ENCODE measurements at regions not wholly inside any gene's neighbourhood (a gene's known extent, or its start where the extent isn't known, plus 50 kb on each side); places are given as distances from the start of the nearest gene placed in this dataset.

DNA sequence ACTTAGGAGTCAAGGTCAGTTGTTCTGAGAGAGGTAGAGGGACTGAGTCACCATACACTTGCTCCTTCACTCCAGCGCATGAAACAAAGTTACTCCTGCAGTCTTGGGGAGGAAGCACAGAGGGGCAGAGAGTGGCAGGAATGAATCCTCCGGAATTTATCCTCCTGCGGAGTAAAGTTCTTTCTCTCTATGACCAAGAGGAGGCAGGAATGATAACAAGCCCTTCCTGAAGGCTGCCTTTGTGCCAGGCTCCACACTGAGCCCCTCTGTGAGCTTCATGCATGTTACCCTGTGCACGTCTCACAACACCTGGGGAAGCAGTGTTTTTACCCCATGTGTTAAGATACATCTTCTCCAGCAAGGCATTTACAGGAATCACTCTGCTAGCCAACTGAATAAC lies 458.4 kb downstream of the KLF12 start:
- Histone ChIP-seq H3K4me3 (ENCODE audit: insufficient read depth, low read depth, low read length) (no peak overlapping the region), H3K4me2 (ENCODE audit: low read length) (no peak overlapping the region), H3K79me2 (ENCODE audit: insufficient read depth, low read length) (no peaks in the 10 kb centered on the region), H3K36me3 (ENCODE audit: insufficient read depth, low read length) (no peaks in the 10 kb centered on the region), H3K27ac (ENCODE audit: low read depth, low read length) (no peak overlapping the region), H4K20me1 (ENCODE audit: insufficient read depth, low read length) (no peaks in the 10 kb centered on the region), H3K9ac (ENCODE audit: low read length) (no peak overlapping the region), H3K9me3 (ENCODE audit: insufficient read depth, low read depth, low read length) (no peaks in the 10 kb centered on the region), H3K27me3 (ENCODE audit: insufficient read depth, low read length) (no peaks in the 10 kb centered on the region), H3K4me1 (ENCODE audit: insufficient read depth, low read length) (peaks cover 16% of the 10 kb centered on the region), H2AFZ (ENCODE audit: low read depth, low read length) (no peak overlapping the region)
- H3K27me3 Mint-ChIP-seq (ENCODE audit: low read depth, unreplicated experiment): no peaks in the 10 kb centered on the region
- H3K4me3 Mint-ChIP-seq (ENCODE audit: unreplicated experiment): no peak overlapping the region
- DNase-seq (ENCODE audit: low read depth) (no peak), FAIRE-seq (no peak)
- no peaks in the 10 kb centered on the region for H3K9me3 Mint-ChIP-seq (ENCODE audit: unreplicated experiment)
- H3K27ac Mint-ChIP-seq (ENCODE audit: unreplicated experiment): no peak overlapping the region
- TF ChIP-seq EZH2 (IDR thresholded peaks at IDR 0.05; ENCODE audit: insufficient read depth, low read length) (no peak), CTCF (IDR thresholded peaks at IDR 0.05; ENCODE audit: insufficient read depth, low read depth, low read length) (no peak)
- no peaks in the 10 kb centered on the region for H3K36me3 Mint-ChIP-seq (ENCODE audit: low read depth, unreplicated experiment)
- H3K4me1 Mint-ChIP-seq (ENCODE audit: low read depth, unreplicated experiment): peaks cover 16% of the 10 kb centered on the region

- H3K9me3 ChIP-seq (ENCODE audit: insufficient read depth, low read depth, low read length): no peaks in the 10 kb centered on the region
- no peaks in the 10 kb centered on the region for H3K27me3 Mint-ChIP-seq (ENCODE audit: low read depth, unreplicated experiment)
- no peak for FAIRE-seq
- no peaks in the 10 kb centered on the region for H3K36me3 Mint-ChIP-seq (ENCODE audit: low read depth, unreplicated experiment)
- no peaks in the 10 kb centered on the region for H3K36me3 ChIP-seq (ENCODE audit: insufficient read depth, low read length)
- no peak overlapping the region for H3K27ac ChIP-seq (ENCODE audit: low read depth, low read length)
- H2AFZ ChIP-seq (ENCODE audit: low read depth, low read length): no peak overlapping the region
- no peaks in the 10 kb centered on the region for H4K20me1 ChIP-seq (ENCODE audit: insufficient read depth, low read length)
- H3K4me1 Mint-ChIP-seq (ENCODE audit: low read depth, unreplicated experiment): peaks cover 16% of the 10 kb centered on the region
- no peaks in the 10 kb centered on the region for H3K27me3 ChIP-seq (ENCODE audit: insufficient read depth, low read length)
- no peak for DNase-seq (ENCODE audit: low read depth)
- H3K4me2 ChIP-seq (ENCODE audit: low read length): no peak overlapping the region
- H3K79me2 ChIP-seq (ENCODE audit: insufficient read depth, low read length): no peaks in the 10 kb centered on the region
- H3K27ac Mint-ChIP-seq (ENCODE audit: unreplicated experiment): no peak overlapping the region
- H3K9me3 Mint-ChIP-seq (ENCODE audit: unreplicated experiment): no peaks in the 10 kb centered on the region
- no peak overlapping the region for H3K4me3 Mint-ChIP-seq (ENCODE audit: unreplicated experiment)
- TF ChIP-seq EZH2 (IDR thresholded peaks at IDR 0.05; ENCODE audit: insufficient read depth, low read length) (no peak), CTCF (IDR thresholded peaks at IDR 0.05; ENCODE audit: insufficient read depth, low read depth, low read length) (no peak)
- H3K9ac ChIP-seq (ENCODE audit: low read length): no peak overlapping the region
- H3K4me3 ChIP-seq (ENCODE audit: insufficient read depth, low read depth, low read length): no peak overlapping the region
- peaks cover 16% of the 10 kb centered on the region for H3K4me1 ChIP-seq (ENCODE audit: insufficient read depth, low read length)
Measured at GRCh38 chr13:73674570-73674969, 459.6 kb downstream of the KLF12 start.

- H3K9me3 Mint-ChIP-seq (ENCODE audit: unreplicated experiment): no peaks in the 10 kb centered on the region
Measured at GRCh38 chr13:73673931-73674330, 460.3 kb downstream of the KLF12 start.

More at GRCh38 chr13:73673931-73674330, 460.3 kb downstream of the KLF12 start:
- TF ChIP-seq EZH2 (IDR thresholded peaks at IDR 0.05; ENCODE audit: insufficient read depth, low read length) (no peak), CTCF (IDR thresholded peaks at IDR 0.05; ENCODE audit: insufficient read depth, low read depth, low read length) (no peak)
- Histone ChIP-seq H3K4me3 (ENCODE audit: insufficient read depth, low read depth, low read length) (no peak overlapping the region), H3K36me3 (ENCODE audit: insufficient read depth, low read length) (no peaks in the 10 kb centered on the region), H3K4me1 (ENCODE audit: insufficient read depth, low read length) (peaks cover 16% of the 10 kb centered on the region), H3K27ac (ENCODE audit: low read depth, low read length) (no peak overlapping the region), H3K9me3 (ENCODE audit: insufficient read depth, low read depth, low read length) (no peaks in the 10 kb centered on the region), H4K20me1 (ENCODE audit: insufficient read depth, low read length) (no peaks in the 10 kb centered on the region), H3K9ac (ENCODE audit: low read length) (no peak overlapping the region), H3K4me2 (ENCODE audit: low read length) (no peak overlapping the region), H3K79me2 (ENCODE audit: insufficient read depth, low read length) (no peaks in the 10 kb centered on the region), H3K27me3 (ENCODE audit: insufficient read depth, low read length) (no peaks in the 10 kb centered on the region), H2AFZ (ENCODE audit: low read depth, low read length) (no peak overlapping the region)
- Mint-ChIP-seq H3K27ac (ENCODE audit: unreplicated experiment) (no peak overlapping the region), H3K27me3 (ENCODE audit: low read depth, unreplicated experiment) (no peaks in the 10 kb centered on the region), H3K4me3 (ENCODE audit: unreplicated experiment) (no peak overlapping the region), H3K36me3 (ENCODE audit: low read depth, unreplicated experiment) (no peaks in the 10 kb centered on the region), H3K4me1 (ENCODE audit: low read depth, unreplicated experiment) (peaks cover 16% of the 10 kb centered on the region)
- no peak for FAIRE-seq
- no peak for DNase-seq (ENCODE audit: low read depth)
